Erythroblast (primary cell): ENCODE measurements at regions not wholly inside any gene's neighbourhood (a gene's known extent, or its start where the extent isn't known, plus 50 kb on each side); places are given as distances from the start of the nearest gene placed in this dataset.

Source experiments
- GATA1 ChIP-seq: IDR thresholded peaks from 2 replicates; pipeline ENCODE4 v1.6.1; 2011; ENCODE audit warnings: low read depth, mild to moderate bottlenecking, control low read depth, low read length, moderate library complexity
- POLR2A ChIP-seq: IDR thresholded peaks from 2 replicates; pipeline ENCODE4 v1.6.1; 2011; ENCODE audit warnings: mild to moderate bottlenecking, low read length

DNA sequence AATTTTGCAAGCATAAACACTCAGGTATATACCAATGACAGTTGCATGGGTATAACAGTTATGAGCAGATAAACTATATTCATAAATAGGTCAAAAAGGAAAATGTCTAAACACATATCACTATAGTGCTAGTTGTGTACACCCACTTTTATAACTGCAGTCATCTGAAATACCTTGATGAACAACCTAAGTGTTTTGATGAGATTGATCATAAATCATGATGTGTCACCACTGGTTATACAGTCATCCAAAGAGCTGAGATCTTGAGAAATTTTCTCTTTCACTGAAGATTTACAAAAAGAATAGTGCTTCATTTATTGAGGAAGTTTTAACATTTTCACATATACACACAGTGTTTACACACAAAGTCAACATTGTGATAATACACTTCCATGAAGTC, 78.6 kb upstream of the SLC25A13 start:
- TF ChIP-seq POLR2A (no peak), GATA1 (no peak)
